Activated T-helper 17 cell treated with anti-CD3 and anti-CD28 coated beads, Interleukin-2, amount 50 U/mL, for 72 hours (primary cell): ENCODE measurements at regions not wholly inside any gene's neighbourhood (a gene's known extent, or its start where the extent isn't known, plus 50 kb on each side); places are given as distances from the start of the nearest gene placed in this dataset.
"Not testable (repeated sequence)": the region's sequence is repeated elsewhere in the genome, so short reads cannot be mapped to it uniquely, and the experiment has no call there.

Experiments
- ATAC-seq: fragments of 150-1000 bp; cut with Tn5 transposase; replicated peaks from 2 replicates; pipeline ENCODE4 v1.10.0; 2021; ENCODE audit warnings: mild to moderate bottlenecking, moderate library complexity
- H3K27ac Mint-ChIP-seq: one replicate; pipeline ENCODE4 v1.8.0; 2022; ENCODE audit warnings: mixed read lengths
- H3K27me3 Mint-ChIP-seq: one replicate; pipeline ENCODE4 v1.8.0; 2022; ENCODE audit warnings: mixed read lengths
- H3K36me3 Mint-ChIP-seq: one replicate; pipeline ENCODE4 v1.8.0; 2022; ENCODE audit warnings: low read depth, mild to moderate bottlenecking, mixed read lengths
- H3K4me1 Mint-ChIP-seq: one replicate; pipeline ENCODE4 v1.8.0; 2022; ENCODE audit warnings: mixed read lengths
- H3K4me3 Mint-ChIP-seq: one replicate; pipeline ENCODE4 v1.8.0; 2022; ENCODE audit warnings: mild to moderate bottlenecking, mixed read lengths
- H3K9me3 Mint-ChIP-seq: one replicate; pipeline ENCODE4 v1.8.0; 2022; ENCODE audit warnings: mixed read lengths

DNA sequence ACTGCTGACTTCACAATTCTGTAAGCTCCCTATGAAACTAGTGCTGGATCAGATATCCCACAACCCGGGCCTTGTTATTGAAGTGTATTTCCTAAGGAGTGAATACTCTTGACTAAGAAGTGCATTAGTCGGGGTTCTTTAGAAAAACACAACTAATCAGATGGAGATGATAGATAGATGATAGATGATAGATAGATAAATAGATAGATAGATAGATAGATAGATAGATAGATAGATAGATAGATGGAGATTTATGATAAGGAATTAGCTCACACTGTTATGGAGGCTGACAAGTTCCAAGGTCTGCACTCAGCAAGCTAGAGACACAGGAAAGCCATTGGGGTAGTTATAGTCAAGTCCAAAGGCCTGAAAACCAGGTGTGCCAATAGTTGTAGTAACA is 214.6 kb upstream of the COX7C start:
- H3K9me3 Mint-ChIP-seq = no peaks in the 10 kb centered on the region
- no peaks in the 10 kb centered on the region for H3K36me3 Mint-ChIP-seq
- no peak for ATAC-seq
- H3K27me3 Mint-ChIP-seq = no peaks in the 10 kb centered on the region
- H3K27ac Mint-ChIP-seq = no peak overlapping the region
- H3K4me1 Mint-ChIP-seq = no peaks in the 10 kb centered on the region
- H3K4me3 Mint-ChIP-seq = no peak overlapping the region

DNA sequence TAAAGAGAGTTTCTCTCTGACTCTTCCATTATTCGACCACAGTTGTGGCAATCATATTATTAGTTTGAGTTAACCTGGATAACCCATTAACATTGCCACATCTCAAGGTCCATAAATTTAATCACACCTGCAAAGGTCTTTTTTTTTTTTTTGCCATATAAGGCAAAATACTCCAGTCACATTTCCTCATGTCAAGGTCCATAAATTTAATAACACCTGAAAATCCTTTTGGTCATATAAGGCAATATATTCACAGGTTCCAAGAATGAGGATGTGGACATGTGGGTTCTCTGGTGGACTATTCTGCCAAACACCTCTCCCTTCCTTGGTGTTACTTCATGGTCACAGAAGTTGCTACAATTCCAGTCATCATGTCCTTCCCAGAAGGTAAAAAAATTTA is 213.5 kb upstream of the COX7C start:
- Mint-ChIP-seq H3K27me3 (no peaks in the 10 kb centered on the region), H3K36me3 (no peaks in the 10 kb centered on the region), H3K27ac (no peak overlapping the region), H3K4me3 (no peak overlapping the region), H3K4me1 (no peaks in the 10 kb centered on the region), H3K9me3 (no peaks in the 10 kb centered on the region)
- no peak for ATAC-seq

DNA sequence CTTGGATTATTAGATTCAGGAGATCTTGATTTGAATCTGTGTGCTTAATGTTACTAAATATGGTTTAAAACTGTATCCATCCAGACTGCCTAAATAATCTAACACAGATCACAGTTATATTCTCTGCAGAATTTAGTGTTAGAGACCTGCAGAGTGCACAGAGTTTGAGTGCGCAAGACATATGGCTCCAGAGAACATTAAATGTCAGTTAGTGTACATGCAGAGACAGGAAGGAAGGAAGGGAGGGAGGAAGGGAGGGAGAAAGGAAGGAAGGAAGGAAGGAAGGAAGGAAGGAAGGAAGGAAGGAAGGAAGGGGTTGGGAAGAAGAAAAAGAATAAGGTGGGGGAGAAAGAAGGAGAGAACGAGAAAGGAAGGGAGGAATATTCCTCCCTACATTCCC is 210.0 kb upstream of the COX7C start:
- no peaks in the 10 kb centered on the region for H3K27me3 Mint-ChIP-seq
- no peak overlapping the region for H3K4me3 Mint-ChIP-seq
- no peak for ATAC-seq
- H3K27ac Mint-ChIP-seq = no peak overlapping the region
- H3K36me3 Mint-ChIP-seq = no peaks in the 10 kb centered on the region
- H3K9me3 Mint-ChIP-seq = no peaks in the 10 kb centered on the region
- H3K4me1 Mint-ChIP-seq = no peaks in the 10 kb centered on the region

DNA sequence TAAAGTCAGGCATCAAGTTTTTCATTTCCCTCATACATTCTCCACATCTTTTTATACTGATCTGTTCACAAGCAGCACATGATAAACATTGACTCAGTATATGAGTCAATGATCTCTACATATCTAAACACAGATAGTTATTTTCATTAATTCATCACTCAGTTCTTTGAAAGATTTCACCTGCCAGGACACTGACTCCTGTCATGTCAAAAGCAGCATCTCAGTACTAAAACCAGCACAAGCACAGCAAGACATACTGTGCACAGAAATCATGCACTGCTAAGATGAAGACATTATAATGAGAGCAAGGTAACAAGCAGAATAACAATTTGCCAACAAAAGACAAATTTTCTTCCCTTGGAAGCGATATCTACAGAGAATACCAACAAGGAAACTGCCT is 206.1 kb upstream of the COX7C start:
- H3K4me1 Mint-ChIP-seq = no peaks in the 10 kb centered on the region
- ATAC-seq = no peak
- no peaks in the 10 kb centered on the region for H3K9me3 Mint-ChIP-seq
- no peaks in the 10 kb centered on the region for H3K27me3 Mint-ChIP-seq
- H3K36me3 Mint-ChIP-seq = no peaks in the 10 kb centered on the region
- no peak overlapping the region for H3K4me3 Mint-ChIP-seq
- no peak overlapping the region for H3K27ac Mint-ChIP-seq

DNA sequence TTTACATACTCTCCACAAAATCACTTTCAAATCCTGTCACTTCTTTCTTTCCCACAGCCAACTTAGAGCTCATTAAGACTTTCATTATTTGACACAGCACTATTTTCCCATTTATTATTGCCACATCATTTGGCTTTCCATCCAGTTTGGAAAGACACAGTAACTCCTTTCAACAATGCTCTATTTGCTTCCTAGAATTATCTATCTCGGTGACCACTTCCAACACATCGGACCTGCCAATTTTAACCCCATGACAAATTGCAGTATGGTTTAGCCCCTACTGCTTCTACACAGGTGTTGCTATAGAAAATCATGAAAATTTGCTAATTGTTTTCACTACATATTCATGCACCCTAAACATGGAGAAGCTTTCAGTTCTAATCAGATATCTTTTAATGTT is 190.6 kb upstream of the COX7C start:
- no peak overlapping the region for H3K4me3 Mint-ChIP-seq
- no peak overlapping the region for H3K27ac Mint-ChIP-seq
- H3K4me1 Mint-ChIP-seq = no peaks in the 10 kb centered on the region
- H3K9me3 Mint-ChIP-seq = peaks cover 4% of the 10 kb centered on the region
- H3K27me3 Mint-ChIP-seq = peaks cover 5% of the 10 kb centered on the region
- no peak for ATAC-seq
- H3K36me3 Mint-ChIP-seq = no peaks in the 10 kb centered on the region

DNA sequence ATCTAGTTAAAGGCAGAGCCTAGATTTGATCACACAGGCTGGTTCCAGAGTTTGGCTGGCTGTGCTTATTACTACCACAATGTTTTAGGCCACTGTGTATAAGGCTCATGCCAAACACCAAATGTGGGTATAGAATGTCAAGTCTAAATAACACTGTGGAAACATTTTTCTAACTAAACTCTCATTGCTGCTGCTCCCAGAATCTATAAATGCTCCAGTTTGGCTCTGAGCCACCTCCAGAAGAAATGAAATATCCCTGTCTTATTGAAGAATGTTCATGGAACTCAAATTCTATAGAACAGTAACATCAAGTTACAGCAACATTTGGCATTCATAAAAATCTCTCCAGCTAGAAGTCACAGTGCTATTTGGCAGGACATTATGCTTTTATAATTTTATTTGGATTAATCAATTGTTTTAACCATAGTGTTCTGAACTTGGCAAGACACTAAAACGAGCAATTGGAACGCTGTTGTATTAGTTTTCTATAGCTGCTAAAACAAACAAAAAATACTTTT is 178.1 kb upstream of the COX7C start:
- H3K27ac Mint-ChIP-seq = no peak overlapping the region
- no peaks in the 10 kb centered on the region for H3K4me1 Mint-ChIP-seq
- no peaks in the 10 kb centered on the region for H3K36me3 Mint-ChIP-seq
- ATAC-seq = no peak
- no peak overlapping the region for H3K4me3 Mint-ChIP-seq
- H3K27me3 Mint-ChIP-seq = no peaks in the 10 kb centered on the region
- no peaks in the 10 kb centered on the region for H3K9me3 Mint-ChIP-seq

DNA sequence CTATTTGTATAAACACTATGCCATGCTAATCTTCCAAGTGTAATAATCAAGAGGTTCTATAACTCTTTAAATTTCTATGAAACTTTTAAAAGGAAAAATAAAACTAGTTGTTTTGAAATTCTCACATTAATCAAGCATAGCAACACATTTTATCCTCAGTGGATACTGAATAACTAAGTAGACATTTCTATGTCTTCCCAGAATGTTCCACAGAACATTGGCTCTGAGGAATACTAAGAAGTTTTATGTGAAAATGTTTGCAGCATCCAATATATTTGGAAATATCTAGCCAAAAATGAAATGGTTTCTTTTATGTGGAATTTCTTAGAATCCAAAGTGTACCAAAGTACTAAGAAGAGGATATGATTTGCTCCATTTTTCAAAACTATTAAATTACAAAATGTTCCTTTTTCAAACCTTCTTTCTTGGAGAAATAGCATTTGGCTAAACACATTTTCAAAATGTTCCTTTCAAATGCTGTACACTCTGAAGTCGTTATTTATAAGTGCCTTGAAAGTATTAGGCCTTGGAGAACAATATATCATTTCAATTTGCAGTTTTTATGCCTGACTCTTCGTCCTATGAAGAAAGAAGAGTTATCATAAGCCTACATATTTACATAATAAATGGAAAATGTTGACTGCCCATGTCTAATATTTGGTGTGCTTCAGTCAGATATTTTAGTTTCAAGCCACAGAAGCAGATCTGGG is 175.6 kb upstream of the COX7C start:
- Mint-ChIP-seq H3K27ac (no peak overlapping the region), H3K36me3 (no peaks in the 10 kb centered on the region), H3K9me3 (no peaks in the 10 kb centered on the region), H3K4me1 (no peaks in the 10 kb centered on the region), H3K4me3 (no peak overlapping the region), H3K27me3 (peaks cover 3% of the 10 kb centered on the region)
- ATAC-seq = no peak

DNA sequence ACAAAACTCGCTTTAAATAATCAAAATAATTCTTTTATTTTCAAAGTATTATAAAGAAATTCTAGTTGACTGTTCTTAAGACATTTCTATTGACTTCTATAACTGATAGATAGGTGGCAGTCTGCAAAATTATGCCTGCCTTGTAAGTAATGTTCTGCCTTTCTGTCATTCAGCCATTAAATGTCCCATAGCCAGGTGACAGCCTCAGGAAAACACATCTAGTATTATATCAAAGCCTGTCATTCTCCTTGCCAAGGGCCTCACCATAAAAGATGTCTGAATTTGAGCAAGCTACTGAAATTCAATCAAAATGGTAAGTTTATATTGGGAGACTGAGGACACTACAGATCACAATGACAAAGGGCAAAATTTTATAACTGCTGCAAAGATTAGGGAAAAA is 170.4 kb upstream of the COX7C start:
- Mint-ChIP-seq H3K27ac (no peak overlapping the region), H3K9me3 (no peaks in the 10 kb centered on the region), H3K4me1 (no peaks in the 10 kb centered on the region), H3K4me3 (no peak overlapping the region), H3K27me3 (peaks cover 3% of the 10 kb centered on the region), H3K36me3 (no peaks in the 10 kb centered on the region)
- ATAC-seq = no peak

DNA sequence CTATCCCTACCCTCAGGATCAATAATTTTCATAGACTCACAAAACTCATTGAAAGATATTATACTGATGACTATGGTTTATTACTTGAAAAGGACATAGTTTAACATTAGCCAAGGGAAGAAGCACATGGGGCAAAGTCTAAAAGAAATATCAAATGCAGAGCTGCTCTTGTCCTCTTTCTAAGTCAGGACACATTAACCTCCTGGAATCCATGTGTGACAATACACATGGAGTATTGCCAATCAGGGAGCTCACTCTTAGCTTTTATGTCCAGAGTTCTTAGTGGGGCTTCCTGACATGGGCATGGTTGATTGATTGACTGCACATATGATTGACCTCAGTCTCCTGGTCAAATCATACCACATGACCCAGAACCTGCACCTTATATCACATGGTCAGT is 165.5 kb upstream of the COX7C start:
- ATAC-seq = no peak
- H3K36me3 Mint-ChIP-seq = no peaks in the 10 kb centered on the region
- no peaks in the 10 kb centered on the region for H3K27me3 Mint-ChIP-seq
- no peak overlapping the region for H3K27ac Mint-ChIP-seq
- no peaks in the 10 kb centered on the region for H3K9me3 Mint-ChIP-seq
- no peak overlapping the region for H3K4me3 Mint-ChIP-seq
- H3K4me1 Mint-ChIP-seq = no peaks in the 10 kb centered on the region

DNA sequence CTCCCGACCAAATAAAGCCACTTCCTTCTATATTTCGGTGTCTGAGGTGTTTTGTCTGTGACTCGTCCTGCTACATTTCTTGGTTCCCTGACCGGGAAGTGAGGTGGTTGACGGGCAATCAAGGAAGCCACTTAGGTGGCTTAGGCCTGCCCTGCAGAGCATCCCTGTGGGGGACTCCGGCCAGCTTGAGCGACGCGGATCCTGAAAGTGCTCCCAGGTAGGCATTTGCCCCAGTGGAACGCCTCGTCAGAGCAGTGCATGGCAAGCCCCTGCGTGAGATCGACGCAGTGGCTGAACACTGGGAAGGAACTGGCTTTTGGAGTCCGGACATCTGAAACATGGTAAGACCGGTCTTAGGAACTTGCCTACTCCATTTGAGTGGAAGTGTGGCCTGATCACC is 157.2 kb upstream of the COX7C start:
- H3K27me3 Mint-ChIP-seq = no peaks in the 10 kb centered on the region
- H3K27ac Mint-ChIP-seq = no peak overlapping the region
- H3K36me3 Mint-ChIP-seq = no peaks in the 10 kb centered on the region
- no peaks in the 10 kb centered on the region for H3K4me1 Mint-ChIP-seq
- no peak for ATAC-seq
- H3K9me3 Mint-ChIP-seq = peaks cover 14% of the 10 kb centered on the region
- no peak overlapping the region for H3K4me3 Mint-ChIP-seq

DNA sequence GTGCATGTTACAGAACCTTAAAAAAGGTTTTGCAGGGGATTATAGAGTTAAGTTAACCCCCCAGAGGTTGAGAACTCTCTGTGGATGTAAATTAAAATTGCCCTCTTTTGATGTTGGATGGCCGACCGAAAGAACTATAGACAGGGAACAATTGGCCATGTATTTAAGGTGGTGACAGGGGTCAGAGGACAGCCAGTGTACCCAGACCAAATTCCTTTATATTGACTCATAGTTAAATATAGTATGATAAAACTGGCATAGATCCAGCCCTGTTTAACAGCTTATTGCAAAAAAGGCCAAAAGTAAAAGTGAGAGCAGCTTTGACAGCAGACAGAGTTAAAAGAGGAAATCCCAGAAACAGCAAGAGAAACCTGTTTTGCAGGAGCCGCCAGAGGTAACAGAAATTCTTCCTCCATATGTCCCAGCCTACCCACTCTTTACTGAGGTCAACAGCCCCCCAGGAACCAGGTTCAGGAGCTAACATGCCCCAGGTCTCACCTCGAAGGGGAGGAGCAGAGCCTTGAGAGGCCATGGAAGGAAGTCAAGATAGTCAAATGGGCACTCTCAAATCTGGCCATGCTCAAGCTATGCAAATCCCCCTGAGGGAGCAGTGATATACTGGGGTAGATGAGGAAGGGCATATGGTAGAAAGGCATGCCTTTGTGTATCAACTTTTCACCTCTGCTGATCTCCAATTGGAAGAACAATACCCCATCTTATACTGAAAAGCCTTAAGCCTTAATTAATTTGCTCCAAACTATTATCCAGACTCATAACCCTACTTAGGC is 156.4 kb upstream of the COX7C start:
- ATAC-seq = no peak
- H3K4me3 Mint-ChIP-seq = no peak overlapping the region
- H3K36me3 Mint-ChIP-seq = no peaks in the 10 kb centered on the region
- H3K27me3 Mint-ChIP-seq = no peaks in the 10 kb centered on the region
- H3K9me3 Mint-ChIP-seq = peaks cover 18% of the 10 kb centered on the region
- no peak overlapping the region for H3K27ac Mint-ChIP-seq
- no peaks in the 10 kb centered on the region for H3K4me1 Mint-ChIP-seq

DNA sequence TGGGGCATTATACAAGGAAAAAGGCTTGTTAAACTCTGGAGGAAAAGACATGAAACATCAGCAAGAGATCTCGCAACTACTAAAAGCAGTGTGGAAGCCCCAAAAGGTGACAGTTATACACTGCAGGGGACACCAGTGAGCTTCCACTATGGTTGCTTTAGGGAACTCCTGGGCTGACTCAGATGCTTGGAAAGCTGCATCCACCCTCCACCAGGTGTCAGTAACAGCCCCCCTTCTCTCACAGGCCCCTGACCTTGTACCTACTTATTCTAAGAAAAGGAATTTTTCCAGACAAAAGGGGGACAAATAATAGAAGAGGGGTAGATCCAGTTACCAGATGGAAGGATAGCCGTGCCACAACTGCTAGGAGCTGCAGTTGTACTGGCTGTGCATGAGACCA is 154.4 kb upstream of the COX7C start:
- Mint-ChIP-seq H3K36me3 (no peaks in the 10 kb centered on the region), H3K27ac (no peak overlapping the region), H3K4me1 (no peaks in the 10 kb centered on the region), H3K9me3 (peaks cover 18% of the 10 kb centered on the region), H3K27me3 (no peaks in the 10 kb centered on the region), H3K4me3 (no peak overlapping the region)
- ATAC-seq = no peak

DNA sequence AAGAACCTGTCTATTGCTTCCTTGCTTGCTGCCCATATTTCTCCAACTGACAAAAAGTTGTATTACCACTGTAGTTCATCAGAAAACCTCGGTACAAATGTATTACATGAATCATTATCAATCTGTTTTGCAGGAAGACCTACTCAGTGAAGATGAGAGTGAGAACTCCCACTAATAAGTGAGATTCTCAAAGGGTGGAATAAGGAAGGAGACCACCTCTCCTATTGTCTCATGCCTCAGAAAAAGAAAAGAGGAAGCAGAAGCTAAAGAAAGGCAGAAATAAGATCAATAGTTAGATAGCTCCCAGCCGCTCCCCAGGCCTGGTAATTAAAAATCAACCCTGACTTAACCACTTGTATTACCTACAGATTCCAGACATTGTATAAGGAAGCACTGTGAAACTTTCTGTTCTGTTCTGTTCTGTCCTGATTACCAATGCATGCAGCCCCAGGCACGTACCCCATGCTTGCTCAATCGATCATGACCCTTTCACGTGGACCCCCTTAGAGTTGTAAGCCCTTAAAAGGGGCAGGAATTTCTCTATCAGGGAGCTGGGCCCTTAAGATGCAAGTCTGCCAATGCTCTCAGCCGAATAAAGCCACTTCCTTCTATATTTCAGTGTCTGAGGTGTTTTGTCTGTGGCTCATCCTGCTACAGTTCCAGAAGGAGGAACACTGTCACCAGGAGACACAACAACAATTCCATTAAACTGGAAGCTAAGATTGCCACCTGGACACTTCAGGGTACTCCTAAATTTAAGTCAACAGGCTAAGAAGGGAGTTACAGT is 152.5 kb upstream of the COX7C start:
- Mint-ChIP-seq H3K27me3 (no peaks in the 10 kb centered on the region), H3K27ac (no peak overlapping the region), H3K36me3 (no peaks in the 10 kb centered on the region), H3K4me3 (no peak overlapping the region), H3K4me1 (no peaks in the 10 kb centered on the region), H3K9me3 (peaks cover 16% of the 10 kb centered on the region)
- no peak for ATAC-seq

DNA sequence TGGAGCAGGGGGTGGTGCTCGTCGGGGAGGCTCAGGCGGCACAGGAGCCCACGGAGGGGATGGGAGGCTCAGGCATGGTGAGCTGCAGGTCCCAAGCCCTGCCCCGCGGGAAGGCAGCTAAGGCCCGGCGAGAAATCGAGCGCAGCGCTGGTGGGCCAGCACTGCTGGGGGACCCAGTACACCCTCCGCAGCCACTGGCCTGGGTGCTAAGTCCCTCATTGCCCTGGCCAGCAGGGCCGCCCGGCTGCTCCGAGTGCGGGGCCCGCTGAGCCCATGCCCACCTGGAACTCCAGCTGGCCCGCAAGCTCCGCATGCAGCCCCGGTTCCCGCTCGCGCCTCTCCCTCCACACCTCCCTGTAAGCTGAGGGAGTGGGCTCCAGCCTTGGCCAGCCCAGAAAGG is 151.0 kb upstream of the COX7C start:
- H3K36me3 Mint-ChIP-seq, ATAC-seq, H3K27ac Mint-ChIP-seq, H3K4me1 Mint-ChIP-seq, H3K4me3 Mint-ChIP-seq, H3K27me3 Mint-ChIP-seq: not testable (repeated sequence)
- H3K9me3 Mint-ChIP-seq = peaks cover 15% of the 10 kb centered on the region

DNA sequence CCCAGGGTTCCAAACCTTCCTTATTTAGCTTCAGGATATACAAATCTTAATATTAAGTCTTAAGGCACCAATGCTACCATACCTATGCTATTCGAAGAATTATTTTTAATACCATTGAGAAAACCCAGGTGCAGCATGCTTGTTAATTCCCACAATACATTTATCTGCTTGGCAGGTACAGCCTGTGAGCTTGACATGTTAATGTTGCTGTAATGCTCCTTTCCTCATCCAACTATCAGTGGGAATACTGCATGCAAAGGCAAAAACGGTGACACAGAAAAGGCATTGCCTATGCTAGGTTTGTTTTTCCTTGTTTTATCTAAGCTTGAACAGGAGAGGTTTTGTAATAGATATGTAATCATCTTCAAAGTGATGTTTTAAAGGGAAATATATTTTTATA is 135.7 kb upstream of the COX7C start:
- peaks cover 7% of the 10 kb centered on the region for H3K27me3 Mint-ChIP-seq
- ATAC-seq = no peak
- no peaks in the 10 kb centered on the region for H3K9me3 Mint-ChIP-seq
- no peak overlapping the region for H3K4me3 Mint-ChIP-seq
- no peak overlapping the region for H3K27ac Mint-ChIP-seq
- no peaks in the 10 kb centered on the region for H3K4me1 Mint-ChIP-seq
- no peaks in the 10 kb centered on the region for H3K36me3 Mint-ChIP-seq
